GM21529 (cell line): ENCODE measurements at regions not wholly inside any gene's neighbourhood (a gene's known extent, or its start where the extent isn't known, plus 50 kb on each side); places are given as distances from the start of the nearest gene placed in this dataset.

Experiments used
- ATAC-seq: cut with Tn5 transposase; IDR thresholded peaks from one replicate; pipeline ENCODE4 v1.9.1; 2021; ENCODE audit not compliant: unreplicated experiment

DNA sequence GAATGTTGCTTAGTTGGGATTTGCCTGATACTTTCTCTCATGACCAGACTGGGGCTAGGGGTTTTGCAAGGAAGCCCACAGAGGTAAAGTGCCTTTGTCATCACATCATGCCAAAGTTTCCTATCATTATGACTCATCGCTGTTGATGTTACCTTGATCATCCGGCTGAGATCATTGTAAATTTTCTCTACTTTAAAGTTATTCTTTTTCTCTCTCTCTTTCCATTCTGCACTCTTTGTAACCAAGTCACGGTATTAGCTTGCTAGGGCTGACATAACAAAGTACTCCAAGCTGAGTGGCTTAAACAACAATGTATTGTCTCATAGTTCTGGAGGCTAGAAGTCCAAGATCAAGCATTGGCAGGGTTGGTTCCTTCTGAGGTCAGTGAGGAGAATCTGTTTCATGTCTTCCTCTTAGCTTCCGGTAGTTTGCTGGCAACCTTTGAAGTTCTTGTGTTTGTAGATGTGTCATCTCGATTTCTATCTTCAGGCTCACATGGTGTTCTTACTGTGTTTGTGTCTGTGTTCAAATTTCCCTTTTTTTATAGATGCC lies 113.0 kb downstream of the DTHD1 start:
- peak; percentile 82 for ATAC-seq

DNA sequence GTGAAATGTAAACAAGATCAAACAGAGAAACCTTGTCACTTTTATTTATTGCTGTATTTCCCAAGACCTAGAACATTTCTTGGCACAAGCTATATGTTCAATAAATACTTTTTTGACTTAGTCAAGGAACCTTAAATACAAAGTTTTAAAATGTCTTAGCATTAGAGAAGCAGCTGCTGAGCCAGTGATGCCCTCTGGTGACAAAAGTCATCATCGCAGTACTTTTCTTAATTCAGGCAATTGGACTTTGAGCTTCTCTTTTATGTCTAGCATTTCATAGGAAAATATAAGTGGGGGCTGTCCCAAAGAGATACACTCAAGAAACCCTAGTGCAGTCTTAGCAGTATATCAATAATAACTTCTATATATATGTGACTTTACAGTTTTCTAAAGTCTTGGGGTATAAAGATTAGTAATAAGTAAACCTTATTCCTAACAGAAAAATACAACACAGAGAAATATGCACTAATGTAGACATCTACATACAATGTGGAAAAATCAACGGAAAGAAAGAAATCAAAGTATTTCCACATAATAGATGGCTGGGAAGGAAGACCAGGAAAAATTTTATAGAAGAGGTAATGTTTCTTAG lies 118.4 kb downstream of the DTHD1 start:
- ATAC-seq: peak; percentile 73

DNA sequence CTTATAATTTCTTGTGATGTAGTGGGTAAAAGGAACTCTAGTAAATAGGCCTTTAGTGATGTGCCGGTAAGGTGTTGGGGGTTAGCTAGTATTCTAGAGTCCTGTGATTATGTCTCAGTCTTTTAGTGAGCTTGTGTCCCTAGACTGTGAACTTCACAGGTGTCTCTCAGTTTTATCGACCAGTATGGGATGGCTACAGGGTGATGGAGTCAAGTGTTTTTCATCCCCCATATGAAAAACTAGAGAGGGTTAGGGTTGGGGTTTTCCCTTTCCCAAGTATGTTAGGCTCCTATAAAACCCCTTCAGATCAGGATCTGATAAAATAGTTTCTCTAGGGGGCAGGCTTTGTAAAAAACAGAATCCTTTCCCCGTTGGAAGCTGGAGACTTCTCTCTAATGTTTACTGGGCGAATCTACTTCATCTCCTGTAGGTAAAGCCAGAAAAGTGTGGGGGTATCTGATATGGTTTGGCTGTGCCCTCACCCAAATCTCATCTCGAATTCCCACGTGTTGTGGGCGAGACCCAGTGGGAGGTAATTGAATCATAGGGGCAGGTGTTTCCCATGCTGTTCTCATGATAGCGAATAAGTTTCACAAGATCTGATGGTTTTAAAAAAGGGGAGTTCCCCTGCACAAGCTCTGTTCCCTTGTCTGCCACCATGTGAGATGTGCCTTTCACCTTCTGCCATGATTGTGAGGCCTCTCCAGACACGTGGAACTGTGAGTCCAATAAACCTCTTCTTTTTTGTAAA lies 120.8 kb downstream of the DTHD1 start:
- ATAC-seq: no peak

- no peak for ATAC-seq
Observed at GRCh38 chr4:36411338-36411737, 129.9 kb downstream of the DTHD1 start.

GRCh38 chr4:36414248-36414647 lies 132.8 kb downstream of the DTHD1 start:
- ATAC-seq: no peak

DNA sequence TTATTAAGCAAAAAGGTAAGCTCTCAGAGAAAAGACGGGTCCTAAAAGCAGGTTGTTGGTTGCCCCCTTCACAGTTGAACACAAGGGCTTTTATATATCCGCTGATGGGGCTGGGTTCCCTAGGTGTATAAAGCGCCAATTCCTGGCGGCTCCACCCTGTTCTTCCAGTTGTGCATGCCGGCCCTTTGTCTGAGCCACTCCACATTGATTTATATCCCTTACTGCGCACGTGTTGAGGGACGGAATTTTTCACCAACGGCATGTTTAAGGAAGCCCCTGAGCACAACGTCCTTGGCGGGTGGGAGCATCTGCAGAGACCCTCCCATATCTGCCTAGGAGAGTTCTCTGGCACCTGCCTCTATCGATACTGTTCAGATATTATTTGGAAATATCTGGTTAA lies 135.7 kb downstream of the DTHD1 start:
- no peak for ATAC-seq

DNA sequence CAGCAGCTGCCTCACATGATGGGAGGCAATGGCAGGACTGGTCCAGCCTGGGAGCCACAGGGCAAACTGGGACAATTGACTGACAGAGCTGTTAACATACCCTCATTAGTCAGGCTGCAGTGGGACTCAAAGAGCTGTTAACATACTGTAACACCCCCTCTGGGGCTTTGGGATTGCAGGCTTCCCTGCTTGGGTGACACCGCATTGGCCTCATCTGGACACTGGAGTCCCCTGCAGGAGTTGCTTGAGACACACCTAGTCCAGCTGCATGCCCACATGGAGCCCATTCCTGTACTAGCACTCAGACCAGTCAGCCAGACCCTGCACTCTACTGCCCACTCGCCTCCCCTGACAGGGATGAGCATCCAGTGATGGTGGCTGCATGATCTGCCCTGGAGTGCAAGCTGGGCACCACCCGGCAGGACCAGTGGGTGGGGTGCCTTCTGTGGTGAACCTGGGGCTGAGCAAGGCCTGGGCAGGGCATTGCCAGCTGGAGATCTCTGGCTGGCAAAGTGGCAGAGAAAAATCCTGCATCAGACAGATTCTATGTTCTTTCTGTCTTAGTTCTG lies 138.8 kb downstream of the DTHD1 start:
- no peak for ATAC-seq

DNA sequence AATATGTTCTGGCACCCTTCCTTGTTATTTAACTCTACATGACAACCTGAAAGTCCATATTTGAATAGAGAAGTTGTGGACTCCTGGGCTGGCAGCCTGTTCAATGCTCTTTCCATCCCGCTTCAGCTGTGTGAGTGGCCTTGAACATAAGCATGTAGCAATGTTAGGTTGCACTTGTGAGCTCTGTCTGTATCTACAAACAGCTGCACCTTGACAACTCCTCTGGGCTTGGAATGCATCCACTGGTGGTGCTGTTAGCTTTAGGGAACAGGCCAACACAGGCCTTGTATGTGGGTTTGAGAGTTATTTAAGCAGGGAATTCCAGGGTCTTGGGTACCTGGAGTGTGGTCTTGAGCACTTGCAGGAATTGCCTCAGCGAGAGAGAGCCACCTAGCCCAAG lies 141.2 kb downstream of the DTHD1 start:
- no peak for ATAC-seq

GRCh38 chr4:36426741-36427140 lies 145.3 kb downstream of the DTHD1 start:
- no peak for ATAC-seq

- ATAC-seq: no peak
Observed at GRCh38 chr4:36427696-36428095, 146.3 kb downstream of the DTHD1 start.

GRCh38 chr4:36432586-36432985 lies 151.2 kb downstream of the DTHD1 start:
- no peak for ATAC-seq

GRCh38 chr4:36439556-36439955 lies 158.1 kb downstream of the DTHD1 start:
- no peak for ATAC-seq

DNA sequence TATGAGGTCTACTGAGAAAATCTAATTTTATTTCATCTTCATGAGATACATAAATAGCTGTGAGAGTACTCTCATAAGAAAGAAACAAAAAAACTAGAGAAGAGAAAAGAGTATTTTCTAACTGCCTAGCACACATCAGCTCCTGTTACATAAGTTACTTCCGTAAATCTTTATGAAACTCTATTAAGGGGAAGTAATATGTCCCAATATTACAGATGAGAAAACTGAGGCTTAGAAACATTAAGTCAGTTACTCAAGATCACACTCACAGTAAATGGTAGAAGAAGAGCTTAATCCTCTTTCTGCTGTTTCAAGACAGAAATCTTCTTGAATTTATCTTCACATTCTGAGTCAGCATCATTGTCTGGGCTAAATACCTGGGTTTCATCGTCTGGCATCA lies 164.1 kb downstream of the DTHD1 start:
- ATAC-seq: no peak

DNA sequence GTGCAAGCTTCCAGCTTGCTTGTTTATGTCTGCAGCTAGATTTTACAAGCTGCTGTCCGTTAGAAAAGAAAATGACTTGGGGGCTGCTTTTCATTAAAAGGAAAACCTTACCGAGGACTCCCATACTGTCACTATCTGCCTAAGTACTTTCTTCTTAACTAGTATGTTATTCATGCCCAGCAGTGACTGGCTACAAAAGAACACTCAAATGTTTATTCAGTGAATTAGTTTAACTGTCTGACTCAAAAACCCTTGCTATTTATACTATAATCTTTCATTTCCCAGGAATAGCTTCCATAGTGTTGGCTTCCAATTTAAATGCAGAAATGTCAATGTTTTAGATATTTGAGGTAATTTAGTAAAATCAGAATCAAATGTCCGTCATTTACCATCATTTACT lies 164.9 kb downstream of the DTHD1 start:
- no peak for ATAC-seq

GRCh38 chr4:36461344-36461743 lies 179.9 kb downstream of the DTHD1 start:
- ATAC-seq: no peak

DNA sequence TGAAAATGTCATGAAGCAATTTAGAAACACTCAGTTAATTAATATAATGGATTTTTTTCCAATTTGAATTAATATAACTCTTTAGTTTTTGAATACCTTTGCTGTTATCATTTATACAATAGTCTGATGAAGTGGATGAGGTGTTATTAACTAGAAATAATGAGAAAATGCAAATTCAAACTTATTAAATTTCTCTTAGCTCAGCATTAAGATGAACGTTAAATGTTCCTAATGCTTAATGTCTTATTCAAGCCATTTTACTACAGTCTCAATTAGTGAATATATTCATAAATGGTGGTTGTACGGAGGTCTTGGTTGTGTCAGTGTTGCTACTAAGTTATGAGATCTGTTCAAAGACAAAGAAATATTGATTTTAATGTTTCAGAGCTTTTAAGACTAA lies 186.3 kb downstream of the DTHD1 start:
- ATAC-seq: no peak

DNA sequence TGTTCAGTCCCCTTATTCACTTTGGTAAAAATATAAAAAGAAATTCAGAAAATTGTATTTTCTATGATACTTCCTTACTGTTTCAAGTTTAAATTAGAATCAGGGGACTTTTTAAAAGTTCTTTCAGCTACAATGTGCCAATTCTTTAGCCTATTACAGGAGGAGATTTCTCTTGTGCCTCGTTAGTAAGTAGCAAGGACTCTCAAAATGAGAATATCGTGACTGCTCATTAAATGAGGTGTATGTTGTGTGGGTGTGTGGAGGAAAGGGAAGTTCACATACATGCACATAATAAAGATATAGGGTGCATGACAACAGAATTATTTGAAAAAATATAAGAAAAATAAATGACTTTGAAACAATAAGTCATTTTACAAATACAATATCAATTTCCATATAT lies 190.5 kb downstream of the DTHD1 start:
- no peak for ATAC-seq

DNA sequence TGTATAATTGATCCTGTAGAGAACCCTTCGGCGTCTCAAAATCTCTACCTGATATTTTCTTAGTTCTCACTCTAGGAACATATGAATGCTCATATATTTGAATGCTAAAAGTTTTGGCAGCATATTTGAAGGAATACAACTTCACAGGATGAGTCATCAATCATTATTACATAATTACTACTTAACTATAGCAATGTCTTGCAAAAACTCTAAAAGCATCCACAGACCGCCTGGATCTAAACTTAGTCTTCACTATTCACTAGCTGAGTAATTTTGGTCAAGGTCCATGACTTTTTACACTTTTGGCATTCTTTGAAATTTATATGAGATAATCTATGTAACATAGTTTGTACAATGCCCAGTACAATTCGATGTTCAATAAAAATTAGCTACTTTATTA lies 194.7 kb downstream of the DTHD1 start:
- ATAC-seq: no peak

- ATAC-seq: no peak
Observed at GRCh38 chr4:36477861-36478260, 196.4 kb downstream of the DTHD1 start.

DNA sequence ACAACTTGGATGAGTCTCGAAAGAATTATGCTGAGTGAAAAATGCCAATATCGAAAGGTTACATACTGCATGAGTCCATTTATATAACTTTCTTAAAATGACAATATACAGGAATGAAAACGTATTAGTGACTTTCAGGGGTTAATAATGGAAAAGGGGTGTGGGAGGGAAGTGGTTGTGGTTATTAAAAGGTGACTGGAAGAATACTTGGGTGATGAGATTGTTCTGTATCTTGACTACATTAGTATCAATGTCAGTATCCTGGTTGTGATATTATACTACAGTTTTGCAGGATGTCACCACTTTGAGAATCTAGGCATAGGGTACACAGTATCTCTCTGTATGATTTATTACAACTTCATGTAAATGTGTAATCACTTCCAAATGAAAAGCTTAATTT lies 204.5 kb downstream of the DTHD1 start:
- ATAC-seq: no peak

GRCh38 chr4:36489798-36490197 lies 208.4 kb downstream of the DTHD1 start:
- no peak for ATAC-seq

GRCh38 chr4:36492041-36492440 lies 210.6 kb downstream of the DTHD1 start:
- no peak for ATAC-seq
